SIG-M5 (cell line): ENCODE measurements at regions not wholly inside any gene's neighbourhood (a gene's known extent, or its start where the extent isn't known, plus 50 kb on each side); places are given as distances from the start of the nearest gene placed in this dataset.

ENCODE experiments used
- DNase-seq: peaks from one replicate; lab custom pipeline; 2025; lab: John Stamatoyannopoulos, UW

- DNase-seq, result no peak
Measured at GRCh38 chr3:72199530-72199929, 414.6 kb upstream of the PROK2 start.

DNA sequence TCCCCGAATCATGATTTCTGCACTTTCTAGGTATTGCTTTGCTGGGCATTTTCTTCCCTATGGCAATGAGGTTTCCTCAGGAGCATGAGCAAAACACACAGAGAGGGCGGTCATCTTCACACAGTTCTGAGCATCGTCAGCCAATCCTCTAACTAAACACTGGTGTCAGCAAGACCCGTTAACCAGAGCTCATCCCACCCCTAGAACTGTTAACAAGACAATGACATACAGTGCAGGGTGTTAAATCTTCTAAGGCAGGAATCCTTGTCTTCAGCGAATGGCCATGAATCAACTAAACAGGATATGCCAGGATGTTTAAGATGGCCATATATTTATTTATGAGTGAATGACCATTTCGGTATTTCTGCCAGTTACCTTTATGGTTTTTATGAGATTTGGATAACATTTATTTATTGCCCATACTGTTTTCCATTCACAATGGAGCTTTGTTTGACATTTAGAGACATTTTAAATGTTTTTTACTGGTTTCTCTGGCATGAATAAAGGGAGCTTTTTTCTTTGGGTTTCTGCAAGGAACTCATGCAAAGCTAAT is 411.5 kb upstream of the PROK2 start:
- no peak for DNase-seq

DNA sequence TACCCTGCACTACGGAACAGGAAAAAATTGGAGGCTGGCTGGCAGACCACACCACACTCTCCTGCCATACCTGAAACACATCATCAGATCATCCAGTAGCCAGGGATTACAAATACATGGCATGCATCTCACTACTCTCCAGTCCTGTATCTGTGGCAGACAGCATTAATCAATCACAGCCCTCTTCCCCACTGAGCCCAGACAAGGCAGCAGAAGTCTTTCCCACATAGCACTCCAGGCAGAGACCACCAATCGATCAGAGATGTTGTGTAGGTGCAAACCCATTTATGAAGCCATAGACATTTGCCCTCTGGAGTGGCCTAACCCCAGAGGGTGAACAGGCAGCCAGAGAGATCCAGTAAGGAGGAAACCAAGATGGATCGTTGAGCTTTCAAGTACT is 410.9 kb upstream of the PROK2 start:
- DNase-seq, result no peak

DNA sequence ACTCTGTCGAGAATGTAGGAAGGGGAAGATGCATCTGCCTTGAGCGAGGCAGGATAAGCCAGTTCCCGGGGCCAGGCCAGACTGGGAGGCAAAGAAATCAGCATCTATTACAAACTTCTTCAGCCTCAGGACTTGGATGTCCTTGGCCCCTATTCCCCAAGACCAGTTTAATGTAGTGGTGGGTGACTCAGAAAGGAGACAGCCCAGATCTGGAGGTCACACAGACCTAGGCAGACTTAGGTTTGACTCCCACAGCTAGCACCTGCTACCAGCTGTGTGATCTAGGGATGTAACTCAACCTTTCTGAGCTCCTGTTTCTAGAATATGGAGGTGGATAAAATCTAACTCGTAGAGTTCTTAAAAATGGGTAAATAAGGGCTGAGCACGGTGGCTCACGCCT is 409.5 kb upstream of the PROK2 start:
- no peak for DNase-seq

- no peak for DNase-seq
Measured at GRCh38 chr3:72193771-72194430, 409.0 kb upstream of the PROK2 start.

- no peak for DNase-seq
Measured at GRCh38 chr3:72192572-72192971, 407.6 kb upstream of the PROK2 start.

GRCh38 chr3:72191209-72191960 is 406.4 kb upstream of the PROK2 start:
- DNase-seq, result no peak

DNA sequence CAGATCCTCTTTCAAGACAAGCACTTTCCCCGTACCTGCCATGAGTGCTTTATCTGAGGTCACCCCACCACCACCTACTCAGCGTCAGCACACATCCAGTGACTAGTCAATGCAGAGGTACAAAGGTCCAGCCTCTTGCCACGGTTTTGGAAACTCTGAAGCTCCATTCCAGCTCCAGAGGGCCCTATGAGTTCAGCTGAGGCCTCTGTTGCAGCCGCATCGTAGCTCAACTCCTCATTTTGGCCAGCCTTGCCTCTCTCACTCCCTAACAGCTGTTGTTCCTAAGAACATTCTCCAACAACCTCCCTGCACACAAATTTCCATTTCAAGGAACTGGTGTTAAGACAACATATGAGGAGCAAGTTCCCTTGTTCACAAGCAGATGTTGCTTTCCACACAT is 405.1 kb upstream of the PROK2 start:
- DNase-seq, result no peak

DNA sequence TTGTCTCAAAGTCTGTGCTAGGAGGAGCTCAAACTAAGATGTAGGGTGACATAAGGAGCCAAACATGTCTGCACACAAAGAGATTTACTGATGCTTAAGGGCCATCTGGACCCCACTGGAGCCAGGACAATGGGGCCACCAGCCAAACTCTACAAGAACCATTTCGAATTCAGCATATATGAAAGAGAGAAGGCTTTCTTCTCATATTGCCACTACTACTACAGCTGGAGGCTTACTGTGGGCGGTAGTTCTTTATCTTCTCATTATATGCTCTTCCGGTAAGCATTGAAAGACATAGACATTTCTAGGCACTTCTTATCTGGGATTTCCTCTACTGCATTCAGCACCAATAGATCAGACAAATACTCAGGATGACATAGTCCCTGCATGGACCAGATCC is 404.4 kb upstream of the PROK2 start:
- DNase-seq, result no peak

GRCh38 chr3:72188536-72188935 is 403.6 kb upstream of the PROK2 start:
- no peak for DNase-seq

- no peak for DNase-seq
Measured at GRCh38 chr3:72187131-72187530, 402.2 kb upstream of the PROK2 start.

DNA sequence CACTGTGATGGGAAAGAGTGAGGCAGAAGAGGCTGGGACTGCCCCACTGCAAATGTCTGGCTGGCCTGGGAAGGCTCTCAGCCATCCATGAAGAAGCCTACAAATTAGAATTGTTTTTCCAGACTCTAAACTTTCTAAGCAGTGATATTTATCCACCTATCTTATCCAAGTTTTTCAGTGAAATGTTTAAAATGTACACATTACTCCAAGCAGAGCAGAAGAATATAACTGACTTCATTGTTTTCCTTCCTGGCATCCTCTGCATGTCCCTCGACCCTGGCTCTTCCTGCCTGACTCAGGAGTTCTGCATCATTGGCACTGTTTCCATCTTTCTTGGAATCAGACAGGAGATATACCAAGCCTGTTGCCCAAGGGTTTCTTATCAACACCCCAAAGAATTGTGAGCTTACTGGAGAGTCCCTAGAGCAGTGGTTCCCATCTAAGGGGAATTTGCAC is 401.5 kb upstream of the PROK2 start:
- DNase-seq, result no peak

- DNase-seq, result no peak
Measured at GRCh38 chr3:72185549-72186399, 400.8 kb upstream of the PROK2 start.

DNA sequence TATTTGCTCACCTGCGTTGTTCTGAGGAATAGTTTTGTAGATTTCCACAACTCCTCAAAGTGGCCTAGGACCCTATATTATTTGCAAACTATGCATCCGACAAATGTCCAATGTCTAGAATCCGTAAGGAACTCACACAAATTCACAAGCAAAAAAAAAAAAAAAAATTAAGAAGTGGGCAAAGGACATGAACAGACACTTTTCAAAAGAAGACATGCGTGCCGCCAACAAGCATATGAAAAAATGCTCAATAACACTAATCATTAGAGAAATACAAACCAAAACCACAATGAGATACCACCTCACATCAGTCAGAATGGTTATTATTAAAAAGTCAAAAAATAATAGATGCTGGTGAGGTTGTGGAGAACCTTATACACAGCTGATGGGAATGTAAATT is 398.5 kb upstream of the PROK2 start:
- no peak for DNase-seq

GRCh38 chr3:72182206-72182605 is 397.3 kb upstream of the PROK2 start:
- no peak for DNase-seq

GRCh38 chr3:72181251-72181650 is 396.3 kb upstream of the PROK2 start:
- DNase-seq, result no peak

DNA sequence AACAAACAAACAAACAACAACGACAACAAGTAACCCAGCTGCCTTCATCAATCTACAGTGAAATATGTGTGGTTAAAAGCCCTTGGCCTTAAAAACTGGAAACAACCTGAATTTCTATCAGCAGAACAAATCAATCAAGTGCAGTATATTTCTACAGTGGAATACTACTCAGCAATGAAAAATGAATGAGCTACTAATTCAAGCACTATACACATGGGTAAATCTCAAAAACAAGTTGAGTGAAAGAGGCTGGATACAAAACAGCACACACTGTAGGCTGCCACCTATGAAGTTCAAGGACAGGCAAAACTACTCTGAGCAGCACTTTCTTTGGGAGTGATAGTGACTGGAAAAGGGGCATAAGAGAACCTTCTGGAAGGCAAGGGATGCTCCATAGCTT is 395.5 kb upstream of the PROK2 start:
- no peak for DNase-seq

- no peak for DNase-seq
Measured at GRCh38 chr3:72179107-72179464, 394.1 kb upstream of the PROK2 start.

GRCh38 chr3:72178463-72179106 is 393.6 kb upstream of the PROK2 start:
- DNase-seq, result no peak

- no peak for DNase-seq
Measured at GRCh38 chr3:72177075-72178050, 392.4 kb upstream of the PROK2 start.

- no peak for DNase-seq
Measured at GRCh38 chr3:72176537-72177041, 391.6 kb upstream of the PROK2 start.
